Nephron (organoid): ENCODE measurements at regions not wholly inside any gene's neighbourhood (a gene's known extent, or its start where the extent isn't known, plus 50 kb on each side); places are given as distances from the start of the nearest gene placed in this dataset.

ENCODE experiments used
- H3K27ac Mint-ChIP-seq, 3 experiments: 2 replicates each; pipeline ENCODE4 v1.8.0; 2020; ENCODE audit warnings: mixed read lengths in 3 of 3, mild to moderate bottlenecking in 2 of 3, moderate library complexity in 1 of 3
- H3K27me3 Mint-ChIP-seq: 2 replicates; pipeline ENCODE4 v1.8.0; 2021; ENCODE audit warnings: low read depth, mild to moderate bottlenecking, moderate library complexity, mixed read lengths
- H3K36me3 Mint-ChIP-seq: 2 replicates; pipeline ENCODE4 v1.8.0; 2020; ENCODE audit warnings: low read depth, mixed read lengths
- H3K4me1 Mint-ChIP-seq: 2 replicates; pipeline ENCODE4 v1.8.0; 2020; ENCODE audit warnings: mixed read lengths
- H3K4me3 Mint-ChIP-seq, 3 experiments: 2 replicates each; pipeline ENCODE4 v1.8.0; 2020; ENCODE audit warnings: mild to moderate bottlenecking in 3 of 3, mixed read lengths in 3 of 3, moderate library complexity in 2 of 3
- H3K9me3 Mint-ChIP-seq: 2 replicates; pipeline ENCODE4 v1.8.0; 2020; ENCODE audit warnings: mixed read lengths
- CTCF ChIP-seq, 3 experiments: fragments of 200-600 bp; sonication (generic); IDR thresholded peaks; one replicate each; pipeline ENCODE4 v1.5.0; 2021; ENCODE audit warnings: antibody characterized with exemption in 3 of 3; ENCODE audit not compliant: unreplicated experiment in 3 of 3

DNA sequence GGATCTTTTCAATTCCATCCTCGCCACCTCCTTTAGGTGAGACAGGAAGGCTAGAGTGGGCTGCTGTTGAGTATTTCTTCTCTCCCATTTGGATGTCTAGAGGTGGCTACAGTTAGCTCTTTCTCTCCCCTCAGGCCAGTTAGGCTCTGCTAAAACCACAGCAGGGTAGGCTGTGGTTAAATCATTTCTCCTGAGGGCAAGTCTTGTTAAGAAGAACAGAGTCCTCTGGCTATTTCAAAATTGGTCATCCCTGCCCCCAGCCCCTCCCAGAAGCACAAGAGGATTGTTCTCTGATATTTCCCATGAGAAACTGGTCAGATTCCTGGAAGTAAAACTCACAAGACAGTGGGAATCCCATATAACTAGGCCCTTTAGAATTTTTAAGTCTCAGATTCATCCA is 1359.5 kb downstream of the TECRL start:
- Mint-ChIP-seq H3K27ac (no peak overlapping the region), H3K9me3 (peaks cover 4% of the 10 kb centered on the region), H3K4me3 (no peak overlapping the region), H3K36me3 (no peaks in the 10 kb centered on the region), H3K4me1 (no peaks in the 10 kb centered on the region), H3K27me3 (no peaks in the 10 kb centered on the region)
- TF ChIP-seq CTCF (IDR thresholded peaks at IDR 0.05; ENCODE audit: unreplicated experiment in 3 of 3) = no peak

DNA sequence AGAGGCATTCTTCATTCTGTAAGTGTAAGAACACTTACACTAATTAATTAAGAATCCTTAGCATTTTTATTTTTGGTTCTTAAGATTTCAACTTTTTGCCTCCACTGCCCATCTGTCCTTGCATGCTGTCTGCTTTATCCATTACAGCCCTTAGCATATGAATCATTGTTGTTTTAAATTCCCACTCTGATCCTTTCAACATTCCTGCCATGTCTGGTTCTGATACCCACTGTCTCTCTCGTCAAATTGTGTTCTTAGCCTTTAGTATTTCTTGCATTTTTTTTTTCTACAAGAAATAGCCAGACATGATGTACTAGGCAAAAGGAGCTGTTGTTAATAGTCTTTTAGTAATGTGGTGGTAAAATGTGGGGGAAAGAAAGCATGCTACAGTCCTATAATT is 1360.0 kb downstream of the TECRL start:
- no peak for TF ChIP-seq CTCF (IDR thresholded peaks at IDR 0.05; ENCODE audit: unreplicated experiment in 3 of 3)
- Mint-ChIP-seq H3K9me3 (peaks cover 4% of the 10 kb centered on the region), H3K36me3 (no peaks in the 10 kb centered on the region), H3K27ac (no peak overlapping the region), H3K4me3 (no peak overlapping the region), H3K4me1 (no peaks in the 10 kb centered on the region), H3K27me3 (no peaks in the 10 kb centered on the region)

- Mint-ChIP-seq H3K27ac (no peak overlapping the region), H3K36me3 (no peaks in the 10 kb centered on the region), H3K4me3 (no peak overlapping the region), H3K9me3 (no peaks in the 10 kb centered on the region), H3K4me1 (no peaks in the 10 kb centered on the region), H3K27me3 (no peaks in the 10 kb centered on the region)
- no peak for TF ChIP-seq CTCF (IDR thresholded peaks at IDR 0.05; ENCODE audit: unreplicated experiment in 3 of 3)
These were observed 1372.9 kb downstream of the TECRL start for GRCh38 chr4:63036159-63036866.

- Mint-ChIP-seq H3K27me3 (no peaks in the 10 kb centered on the region), H3K4me3 (no peak overlapping the region), H3K36me3 (no peaks in the 10 kb centered on the region), H3K4me1 (no peaks in the 10 kb centered on the region), H3K9me3 (peaks cover 3% of the 10 kb centered on the region), H3K27ac (no peak overlapping the region)
- TF ChIP-seq CTCF (IDR thresholded peaks at IDR 0.05; ENCODE audit: unreplicated experiment in 3 of 3) = no peak
These were observed 1379.9 kb downstream of the TECRL start for GRCh38 chr4:63029380-63029779.

DNA sequence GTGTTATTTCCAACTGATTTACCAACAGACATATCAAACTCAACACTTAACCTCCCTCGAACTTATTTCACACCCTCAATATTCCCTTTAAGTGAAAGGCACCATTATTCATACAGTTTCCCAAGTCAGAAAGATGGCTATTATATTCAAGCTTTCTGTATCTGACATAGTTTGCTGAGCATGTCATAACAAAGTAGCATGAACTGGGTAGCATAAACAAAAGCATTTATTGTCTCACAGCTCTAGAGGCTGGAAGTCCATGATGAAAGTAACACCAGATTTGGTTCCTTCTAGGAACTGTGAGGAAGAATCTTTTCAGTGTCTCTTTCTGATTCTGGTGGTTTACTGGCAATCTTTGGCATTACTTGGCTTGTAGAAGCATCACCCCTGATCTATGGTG is 1388.6 kb downstream of the TECRL start:
- no peaks in the 10 kb centered on the region for H3K36me3 Mint-ChIP-seq
- no peaks in the 10 kb centered on the region for H3K4me1 Mint-ChIP-seq
- TF ChIP-seq CTCF (IDR thresholded peaks at IDR 0.05; ENCODE audit: unreplicated experiment in 3 of 3) = no peak
- no peaks in the 10 kb centered on the region for H3K27me3 Mint-ChIP-seq
- H3K4me3 Mint-ChIP-seq = no peak overlapping the region
- no peaks in the 10 kb centered on the region for H3K9me3 Mint-ChIP-seq
- no peak overlapping the region for H3K27ac Mint-ChIP-seq

- Mint-ChIP-seq H3K4me3 (no peak overlapping the region), H3K4me1 (no peaks in the 10 kb centered on the region), H3K9me3 (no peaks in the 10 kb centered on the region), H3K27me3 (no peaks in the 10 kb centered on the region), H3K27ac (no peak overlapping the region), H3K36me3 (no peaks in the 10 kb centered on the region)
- TF ChIP-seq CTCF (IDR thresholded peaks at IDR 0.05; ENCODE audit: unreplicated experiment in 3 of 3) = no peak
These were observed 1392.0 kb downstream of the TECRL start for GRCh38 chr4:63017300-63017699.
